HG02970 (cell line): ENCODE measurements at regions not wholly inside any gene's neighbourhood (a gene's known extent, or its start where the extent isn't known, plus 50 kb on each side); places are given as distances from the start of the nearest gene placed in this dataset.

ENCODE experiments used
- ATAC-seq: cut with Tn5 transposase; IDR thresholded peaks from one replicate; pipeline ENCODE4 v1.9.1; 2021; ENCODE audit warnings: mild to moderate bottlenecking, moderate library complexity, moderate number of reproducible peaks; ENCODE audit not compliant: unreplicated experiment, low FRiP score

DNA sequence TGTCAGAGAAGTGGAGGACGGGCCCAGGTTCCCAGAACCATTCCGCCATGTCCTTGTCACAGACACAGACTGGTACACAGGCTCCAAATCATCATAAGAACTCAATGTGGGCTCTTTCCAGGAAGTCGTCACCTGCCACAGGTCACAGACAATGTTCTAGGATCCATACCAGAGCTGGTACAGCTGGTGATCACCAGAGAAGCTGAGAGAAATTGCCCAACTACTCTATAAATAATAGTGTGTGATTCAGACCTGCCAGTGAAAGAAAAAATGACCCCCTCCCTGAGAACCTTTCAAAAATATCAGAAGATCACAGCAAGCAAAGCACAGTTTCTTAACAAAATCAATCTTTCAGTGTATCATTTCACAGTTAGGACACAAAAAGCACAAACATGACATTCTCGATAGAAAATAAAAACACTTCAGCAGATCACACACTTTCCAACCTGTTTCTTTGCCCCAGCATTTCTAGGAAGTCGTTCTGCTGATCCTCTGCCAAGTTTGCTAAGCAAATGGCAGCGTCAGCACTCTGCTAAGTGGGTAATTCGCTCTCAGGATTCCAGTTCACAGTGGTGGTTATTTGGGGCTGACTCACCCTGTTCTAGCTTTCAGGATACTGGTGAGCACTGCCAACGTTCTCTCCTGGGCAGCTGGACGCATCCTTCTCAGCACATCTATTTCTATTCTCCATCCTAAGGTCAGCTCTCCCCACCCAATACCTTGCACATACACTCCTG, 223.3 kb upstream of the SFSWAP start:
- no peak for ATAC-seq

- no peak for ATAC-seq
Observed at GRCh38 chr12:131489718-131490117, 221.2 kb upstream of the SFSWAP start.

GRCh38 chr12:131491155-131491554, 219.7 kb upstream of the SFSWAP start:
- no peak for ATAC-seq

DNA sequence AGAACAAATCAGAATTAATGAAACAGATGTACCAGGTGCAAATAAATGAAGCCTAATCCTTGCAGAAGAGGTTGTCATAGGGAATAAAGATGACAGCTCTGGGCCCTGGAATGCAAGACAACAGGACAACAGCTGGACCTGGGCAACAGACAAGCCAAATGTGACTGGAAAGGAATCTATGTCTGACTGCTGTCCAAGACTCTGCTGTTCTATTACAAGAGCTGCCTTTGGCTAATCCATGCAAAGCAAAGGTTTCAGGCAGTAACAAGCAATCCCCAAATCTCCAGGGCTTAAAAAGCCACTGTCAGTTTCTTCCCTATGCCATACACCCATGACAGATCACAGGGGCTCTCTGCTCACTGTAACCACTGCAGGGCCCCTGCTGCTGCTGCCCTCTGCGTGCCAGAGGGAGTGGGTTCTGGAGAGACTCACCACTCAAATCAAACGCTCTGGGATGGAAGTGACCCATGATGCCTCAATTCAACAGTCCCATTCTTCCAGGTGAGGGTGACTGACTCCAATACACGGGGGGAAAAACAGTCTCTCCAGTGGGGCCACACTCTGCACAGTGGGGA, 218.9 kb upstream of the SFSWAP start:
- no peak for ATAC-seq

GRCh38 chr12:131493068-131493826, 217.6 kb upstream of the SFSWAP start:
- ATAC-seq = no peak

- ATAC-seq = no peak
Observed at GRCh38 chr12:131494216-131494615, 216.7 kb upstream of the SFSWAP start.

- ATAC-seq = no peak
Observed at GRCh38 chr12:131494741-131495524, 216.0 kb upstream of the SFSWAP start.

GRCh38 chr12:131497966-131498365, 212.9 kb upstream of the SFSWAP start:
- no peak for ATAC-seq

DNA sequence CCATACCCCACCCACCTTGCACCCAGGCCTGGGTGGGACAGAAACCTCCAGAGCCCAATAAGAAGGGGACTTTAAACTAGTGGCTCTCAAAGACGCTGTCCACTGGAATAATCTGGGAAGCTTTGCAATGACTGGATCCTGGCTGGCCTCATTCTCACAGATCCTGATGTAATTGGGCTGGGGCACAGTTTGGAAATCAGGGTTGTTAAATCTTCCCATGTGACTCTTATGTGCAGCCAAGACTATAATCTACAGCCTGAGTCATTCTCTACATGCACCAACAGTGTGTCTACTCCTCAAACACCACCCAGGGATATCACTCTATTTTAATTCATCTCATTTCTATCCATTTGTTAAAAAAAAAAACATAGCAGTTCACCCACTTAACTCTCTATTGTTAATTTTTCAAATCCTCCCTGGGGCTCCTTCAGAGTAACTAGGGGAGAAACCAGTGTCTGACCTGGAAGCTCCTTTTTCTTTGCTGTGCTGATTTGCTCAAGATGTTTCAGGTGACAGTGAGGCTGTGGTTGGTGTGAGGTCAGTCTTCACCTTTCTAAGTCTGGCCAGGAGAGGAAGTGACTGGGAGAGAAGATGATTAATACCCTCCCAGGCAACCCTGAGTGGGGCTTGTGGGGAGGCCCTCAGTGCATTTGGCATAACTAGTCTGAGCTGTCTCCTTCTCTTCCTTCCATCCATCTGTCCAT, 211.6 kb upstream of the SFSWAP start:
- no peak for ATAC-seq

GRCh38 chr12:131499864-131500190, 211.1 kb upstream of the SFSWAP start:
- no peak for ATAC-seq

- no peak for ATAC-seq
Observed at GRCh38 chr12:131500564-131500963, 210.3 kb upstream of the SFSWAP start.

GRCh38 chr12:131505561-131505960, 205.3 kb upstream of the SFSWAP start:
- ATAC-seq = no peak

GRCh38 chr12:131506426-131506825, 204.5 kb upstream of the SFSWAP start:
- ATAC-seq = no peak

DNA sequence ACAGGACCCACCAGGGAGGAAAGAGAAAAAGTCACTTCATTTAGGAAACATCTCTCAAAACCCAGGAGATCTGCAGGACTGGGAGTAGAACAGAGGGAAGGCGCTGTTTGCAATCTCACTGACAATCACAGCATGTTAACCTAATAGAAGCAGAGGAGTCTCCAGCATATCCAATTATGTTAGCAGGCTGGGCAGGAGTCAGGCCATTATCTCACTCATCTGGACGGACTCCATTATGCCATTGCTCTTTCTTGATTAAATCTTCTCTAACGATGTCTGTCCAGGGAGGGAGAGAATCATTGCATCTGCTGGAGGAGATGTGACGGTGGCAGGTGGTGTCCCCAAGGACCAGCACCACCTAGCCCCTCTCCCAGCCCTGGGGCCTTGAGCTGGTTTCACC, 203.8 kb upstream of the SFSWAP start:
- ATAC-seq = no peak

GRCh38 chr12:131507881-131508280, 203.0 kb upstream of the SFSWAP start:
- ATAC-seq = no peak

DNA sequence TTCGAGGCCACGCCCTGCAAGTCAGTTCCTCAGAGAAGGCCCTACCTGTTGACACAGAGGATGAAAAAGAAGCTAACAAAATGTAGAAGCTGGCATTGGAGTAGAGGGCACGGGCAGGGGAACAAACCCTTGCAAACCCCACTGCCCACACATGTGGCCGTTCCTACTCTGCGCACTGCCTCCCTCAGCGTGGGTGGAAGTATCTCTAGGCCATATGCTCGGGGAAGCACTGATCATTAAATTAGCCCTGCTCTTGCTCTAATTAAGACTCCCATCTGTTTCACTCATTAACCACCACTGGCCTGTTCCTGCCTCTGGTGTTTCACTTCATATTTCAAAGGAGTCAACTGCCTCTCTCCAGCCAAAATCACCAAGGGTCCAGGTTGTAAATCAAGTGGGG, 201.2 kb upstream of the SFSWAP start:
- no peak for ATAC-seq

DNA sequence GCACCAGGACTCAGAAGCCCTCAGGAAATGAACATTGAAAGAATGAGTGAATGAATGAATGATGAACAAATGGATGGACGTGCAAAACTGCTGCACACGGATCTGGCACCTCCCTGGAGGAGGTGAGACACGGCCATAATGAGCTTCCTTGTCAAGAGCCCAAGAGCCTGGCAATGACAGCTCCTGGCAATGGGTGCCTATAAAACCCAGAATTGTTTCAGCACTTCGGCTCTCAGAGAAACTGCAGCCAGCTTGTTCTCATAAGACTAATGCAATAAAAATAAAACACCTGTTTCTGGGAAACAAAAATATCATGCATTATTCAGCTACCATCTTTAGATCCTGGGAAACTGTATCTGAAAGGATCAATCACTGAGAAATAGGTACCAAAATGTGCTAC, 200.5 kb upstream of the SFSWAP start:
- no peak for ATAC-seq

GRCh38 chr12:131511391-131511802, 199.5 kb upstream of the SFSWAP start:
- ATAC-seq = peak; percentile 74

GRCh38 chr12:131511803-131512561, 198.9 kb upstream of the SFSWAP start:
- no peak for ATAC-seq

DNA sequence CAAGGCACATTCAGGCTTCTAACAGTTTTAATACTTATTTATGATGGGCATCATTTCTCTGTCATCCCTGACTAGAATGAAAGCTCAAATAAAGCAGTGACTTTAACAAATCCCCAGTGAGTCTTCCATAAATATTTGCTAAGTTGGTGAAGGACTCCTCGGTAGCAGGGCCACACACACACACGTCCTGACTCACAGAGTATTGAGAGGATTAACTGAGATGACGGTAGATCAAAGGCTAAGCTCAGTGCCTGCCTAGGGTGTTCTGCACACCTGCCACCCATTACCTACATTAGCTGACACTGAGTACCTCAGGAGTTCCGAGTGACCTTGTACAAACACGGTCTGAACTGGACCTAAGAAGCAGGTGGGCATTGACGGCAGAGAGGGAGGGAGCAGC, 197.3 kb upstream of the SFSWAP start:
- ATAC-seq = no peak
